Neural cell (in vitro differentiated cells): ENCODE measurements at regions not wholly inside any gene's neighbourhood (a gene's known extent, or its start where the extent isn't known, plus 50 kb on each side); places are given as distances from the start of the nearest gene placed in this dataset.

Experiments
- H2AFZ ChIP-seq: fragments of 200-600, 300-800 bp; sonication (generic), shearing (Covaris generic); 2 replicates; pipeline ENCODE4 v1.6.0; 2014; ENCODE audit warnings: low read depth, mild to moderate bottlenecking, antibody characterized with exemption, low read length, moderate library complexity
- H3F3A ChIP-seq: fragments of 200-600 bp; shearing (Covaris generic); 2 replicates; pipeline ENCODE4 v1.6.1; 2016; ENCODE audit warnings: mild to moderate bottlenecking, moderate library complexity, mixed read lengths, antibody characterized with exemption, low read length; ENCODE audit not compliant: insufficient read depth, poor library complexity, severe bottlenecking
- H3K27ac ChIP-seq: fragments of 200-600, 300-800 bp; sonication (generic), shearing (Covaris generic); 2 replicates; pipeline ENCODE4 v1.5.1; 2014; ENCODE audit warnings: mild to moderate bottlenecking, low read length, moderate library complexity
- H3K27me3 ChIP-seq: fragments of 300-800, 200-600 bp; sonication (generic), shearing (Covaris generic); 2 replicates; pipeline ENCODE4 v1.6.0; 2014; ENCODE audit warnings: mild to moderate bottlenecking, low read depth, low read length, moderate library complexity; ENCODE audit not compliant: insufficient read depth
- H3K36me3 ChIP-seq: fragments of 300-800, 200-600 bp; sonication (generic), shearing (Covaris generic); 2 replicates; pipeline ENCODE4 v1.5.1; 2014; ENCODE audit warnings: mild to moderate bottlenecking, antibody characterized with exemption, low read length, moderate library complexity; ENCODE audit not compliant: insufficient read depth
- H3K4me2 ChIP-seq: fragments of 300-800, 200-600 bp; sonication (generic), shearing (Covaris generic); 2 replicates; pipeline ENCODE4 v1.6.0; 2014; ENCODE audit warnings: mild to moderate bottlenecking, low read length
- H3K4me3 ChIP-seq: fragments of 300-800, 200-600 bp; sonication (generic), shearing (Covaris generic); 2 replicates; pipeline ENCODE4 v1.5.1; 2014; ENCODE audit warnings: mild to moderate bottlenecking, low read length, moderate library complexity
- H3K79me2 ChIP-seq: fragments of 200-600 bp; shearing (Covaris generic); replicated peaks from 2 replicates; pipeline ENCODE4 v1.6.0; 2014; ENCODE audit warnings: mild to moderate bottlenecking, low read length, moderate library complexity; ENCODE audit not compliant: insufficient read depth
- H3K9ac ChIP-seq: fragments of 300-800, 200-600 bp; sonication (generic), shearing (Covaris generic); 2 replicates; pipeline ENCODE4 v1.6.1; 2016; ENCODE audit warnings: mild to moderate bottlenecking, low read length, mixed read lengths
- H3K9me2 ChIP-seq: fragments of 200-600 bp; shearing (Covaris generic); 2 replicates; pipeline ENCODE4 v1.6.1; 2016; ENCODE audit warnings: mild to moderate bottlenecking, low read length, mixed read lengths; ENCODE audit not compliant: insufficient read depth
- H3K9me3 ChIP-seq: fragments of 200-600, 300-800 bp; sonication (generic), shearing (Covaris generic); 2 replicates; pipeline ENCODE4 v1.6.1; 2016; ENCODE audit warnings: mild to moderate bottlenecking, mixed run types, low read length, moderate library complexity, mixed read lengths
- H4K20me1 ChIP-seq: fragments of 200-600 bp; shearing (Covaris generic); 2 replicates; pipeline ENCODE4 v1.6.1; 2016; ENCODE audit warnings: mild to moderate bottlenecking, mixed run types; ENCODE audit not compliant: insufficient read depth
- EP300 ChIP-seq: fragments of 450-650 bp; conservative IDR thresholded peaks from 2 replicates; pipeline ENCODE4 v1.6.1; 2014; ENCODE audit warnings: antibody characterized with exemption, mild to moderate bottlenecking, moderate library complexity; ENCODE audit not compliant: poor library complexity, severe bottlenecking
- EZH2 ChIP-seq: fragments of 200-600, 300-800 bp; shearing (Covaris generic), sonication (generic); IDR thresholded peaks from 2 replicates; pipeline ENCODE4 v1.6.1; 2014; ENCODE audit warnings: antibody characterized with exemption, low read length, borderline replicate concordance, mild to moderate bottlenecking; ENCODE audit not compliant: insufficient read depth, poor library complexity, severe bottlenecking
- MXI1 ChIP-seq: fragments of 450-650 bp; conservative IDR thresholded peaks from 2 replicates; pipeline ENCODE4 v1.6.1; 2014; ENCODE audit warnings: antibody characterized with exemption, mild to moderate bottlenecking; ENCODE audit not compliant: poor library complexity, severe bottlenecking
- POLR2AphosphoS5 ChIP-seq: IDR thresholded peaks from 2 replicates; pipeline ENCODE4 v1.6.1; 2012
- RAD21 ChIP-seq: fragments of 450-650 bp; conservative IDR thresholded peaks from 2 replicates; pipeline ENCODE4 v1.6.1; 2014; ENCODE audit warnings: antibody characterized with exemption, mild to moderate bottlenecking, moderate library complexity
- REST ChIP-seq: IDR thresholded peaks from 2 replicates; pipeline ENCODE4 v1.6.1; 2012; ENCODE audit warnings: borderline replicate concordance
- SMC3 ChIP-seq: fragments of 450-650 bp; conservative IDR thresholded peaks from 2 replicates; pipeline ENCODE4 v1.6.1; 2014; ENCODE audit warnings: antibody characterized with exemption, mild to moderate bottlenecking, moderate library complexity; ENCODE audit not compliant: poor library complexity
- TAF1 ChIP-seq: IDR thresholded peaks from 2 replicates; pipeline ENCODE4 v1.6.1; 2012; ENCODE audit warnings: low read depth
- TF ChIP-seq, protein P1 (sequence below): fragments of 450-650 bp; IDR thresholded peaks from 2 replicates; pipeline ENCODE4 v1.5.1; 2014; ENCODE audit warnings: antibody characterized with exemption, mild to moderate bottlenecking, moderate library complexity; ENCODE audit not compliant: poor library complexity, severe bottlenecking

DNA sequence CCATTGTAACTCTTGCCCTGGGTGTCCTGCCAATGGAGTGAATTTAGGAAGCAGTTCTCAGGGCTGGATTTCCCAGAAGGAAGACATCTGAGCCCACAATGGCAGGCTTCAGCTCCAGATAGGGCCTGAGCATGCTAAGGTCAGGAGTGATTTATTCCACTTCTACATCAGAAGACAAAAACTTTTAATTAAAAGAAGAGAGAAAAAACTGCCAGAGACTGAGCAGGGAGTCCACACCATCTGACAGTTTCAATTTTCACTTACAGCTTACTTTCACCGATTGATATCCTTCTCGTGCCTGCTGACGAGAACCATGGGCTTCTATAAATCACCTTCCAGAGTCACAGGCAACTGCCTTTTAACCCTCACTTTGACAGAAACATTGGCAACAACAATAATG lies 228.3 kb upstream of the BRINP1 start:
- Histone ChIP-seq H3K36me3 (no peaks in the 10 kb centered on the region), H3K4me2 (no peak overlapping the region), H3K79me2 (no peaks in the 10 kb centered on the region), H2AFZ (no peak overlapping the region), H3K9ac (no peak overlapping the region), H3F3A (no peaks in the 10 kb centered on the region), H3K27ac (no peak overlapping the region), H4K20me1 (no peaks in the 10 kb centered on the region), H3K9me3 (no peaks in the 10 kb centered on the region), H3K27me3 (no peaks in the 10 kb centered on the region), H3K9me2 (no peaks in the 10 kb centered on the region), H3K4me3 (no peak overlapping the region)
- TF ChIP-seq EP300: no peak
- no peak for TF ChIP-seq MXI1
- TF ChIP-seq, protein P1, sequence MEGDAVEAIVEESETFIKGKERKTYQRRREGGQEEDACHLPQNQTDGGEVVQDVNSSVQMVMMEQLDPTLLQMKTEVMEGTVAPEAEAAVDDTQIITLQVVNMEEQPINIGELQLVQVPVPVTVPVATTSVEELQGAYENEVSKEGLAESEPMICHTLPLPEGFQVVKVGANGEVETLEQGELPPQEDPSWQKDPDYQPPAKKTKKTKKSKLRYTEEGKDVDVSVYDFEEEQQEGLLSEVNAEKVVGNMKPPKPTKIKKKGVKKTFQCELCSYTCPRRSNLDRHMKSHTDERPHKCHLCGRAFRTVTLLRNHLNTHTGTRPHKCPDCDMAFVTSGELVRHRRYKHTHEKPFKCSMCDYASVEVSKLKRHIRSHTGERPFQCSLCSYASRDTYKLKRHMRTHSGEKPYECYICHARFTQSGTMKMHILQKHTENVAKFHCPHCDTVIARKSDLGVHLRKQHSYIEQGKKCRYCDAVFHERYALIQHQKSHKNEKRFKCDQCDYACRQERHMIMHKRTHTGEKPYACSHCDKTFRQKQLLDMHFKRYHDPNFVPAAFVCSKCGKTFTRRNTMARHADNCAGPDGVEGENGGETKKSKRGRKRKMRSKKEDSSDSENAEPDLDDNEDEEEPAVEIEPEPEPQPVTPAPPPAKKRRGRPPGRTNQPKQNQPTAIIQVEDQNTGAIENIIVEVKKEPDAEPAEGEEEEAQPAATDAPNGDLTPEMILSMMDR: no peak
- TF ChIP-seq RAD21: no peak
- no peak for TF ChIP-seq REST
- TF ChIP-seq EZH2: no peak
- TF ChIP-seq POLR2AphosphoS5: no peak
- no peak for TF ChIP-seq SMC3
- TF ChIP-seq TAF1: no peak

- Histone ChIP-seq H3F3A (no peaks in the 10 kb centered on the region), H3K36me3 (no peaks in the 10 kb centered on the region), H3K27ac (no peak overlapping the region), H3K9me3 (no peaks in the 10 kb centered on the region), H3K27me3 (no peaks in the 10 kb centered on the region), H3K4me3 (no peak overlapping the region), H4K20me1 (no peaks in the 10 kb centered on the region), H3K9ac (no peak overlapping the region), H3K4me2 (no peak overlapping the region), H3K79me2 (no peaks in the 10 kb centered on the region), H3K9me2 (no peaks in the 10 kb centered on the region), H2AFZ (no peak overlapping the region)
- TF ChIP-seq RAD21: no peak
Measured at GRCh38 chr9:119596703-119597102, 227.5 kb upstream of the BRINP1 start.
